Neural cell (in vitro differentiated cells): ENCODE measurements at regions not wholly inside any gene's neighbourhood (a gene's known extent, or its start where the extent isn't known, plus 50 kb on each side); places are given as distances from the start of the nearest gene placed in this dataset.

Experiments used
- CTCF ChIP-seq: fragments of 450-650 bp; IDR thresholded peaks from 2 replicates; pipeline ENCODE4 v1.5.1; 2014; ENCODE audit warnings: antibody characterized with exemption, mild to moderate bottlenecking, moderate library complexity; ENCODE audit not compliant: poor library complexity, severe bottlenecking
- EZH2 ChIP-seq: fragments of 200-600, 300-800 bp; shearing (Covaris generic), sonication (generic); IDR thresholded peaks from 2 replicates; pipeline ENCODE4 v1.6.1; 2014; ENCODE audit warnings: antibody characterized with exemption, low read length, borderline replicate concordance, mild to moderate bottlenecking; ENCODE audit not compliant: insufficient read depth, poor library complexity, severe bottlenecking
- MXI1 ChIP-seq: fragments of 450-650 bp; conservative IDR thresholded peaks from 2 replicates; pipeline ENCODE4 v1.6.1; 2014; ENCODE audit warnings: antibody characterized with exemption, mild to moderate bottlenecking; ENCODE audit not compliant: poor library complexity, severe bottlenecking
- POLR2AphosphoS5 ChIP-seq: IDR thresholded peaks from 2 replicates; pipeline ENCODE4 v1.6.1; 2012
- TF ChIP-seq, protein P1 (sequence below): IDR thresholded peaks from 2 replicates; pipeline ENCODE4 v1.6.1; 2012; ENCODE audit warnings: borderline replicate concordance

- TF ChIP-seq CTCF, result no peak
- TF ChIP-seq EZH2, result no peak
- TF ChIP-seq POLR2AphosphoS5, result no peak
- TF ChIP-seq, protein P1, sequence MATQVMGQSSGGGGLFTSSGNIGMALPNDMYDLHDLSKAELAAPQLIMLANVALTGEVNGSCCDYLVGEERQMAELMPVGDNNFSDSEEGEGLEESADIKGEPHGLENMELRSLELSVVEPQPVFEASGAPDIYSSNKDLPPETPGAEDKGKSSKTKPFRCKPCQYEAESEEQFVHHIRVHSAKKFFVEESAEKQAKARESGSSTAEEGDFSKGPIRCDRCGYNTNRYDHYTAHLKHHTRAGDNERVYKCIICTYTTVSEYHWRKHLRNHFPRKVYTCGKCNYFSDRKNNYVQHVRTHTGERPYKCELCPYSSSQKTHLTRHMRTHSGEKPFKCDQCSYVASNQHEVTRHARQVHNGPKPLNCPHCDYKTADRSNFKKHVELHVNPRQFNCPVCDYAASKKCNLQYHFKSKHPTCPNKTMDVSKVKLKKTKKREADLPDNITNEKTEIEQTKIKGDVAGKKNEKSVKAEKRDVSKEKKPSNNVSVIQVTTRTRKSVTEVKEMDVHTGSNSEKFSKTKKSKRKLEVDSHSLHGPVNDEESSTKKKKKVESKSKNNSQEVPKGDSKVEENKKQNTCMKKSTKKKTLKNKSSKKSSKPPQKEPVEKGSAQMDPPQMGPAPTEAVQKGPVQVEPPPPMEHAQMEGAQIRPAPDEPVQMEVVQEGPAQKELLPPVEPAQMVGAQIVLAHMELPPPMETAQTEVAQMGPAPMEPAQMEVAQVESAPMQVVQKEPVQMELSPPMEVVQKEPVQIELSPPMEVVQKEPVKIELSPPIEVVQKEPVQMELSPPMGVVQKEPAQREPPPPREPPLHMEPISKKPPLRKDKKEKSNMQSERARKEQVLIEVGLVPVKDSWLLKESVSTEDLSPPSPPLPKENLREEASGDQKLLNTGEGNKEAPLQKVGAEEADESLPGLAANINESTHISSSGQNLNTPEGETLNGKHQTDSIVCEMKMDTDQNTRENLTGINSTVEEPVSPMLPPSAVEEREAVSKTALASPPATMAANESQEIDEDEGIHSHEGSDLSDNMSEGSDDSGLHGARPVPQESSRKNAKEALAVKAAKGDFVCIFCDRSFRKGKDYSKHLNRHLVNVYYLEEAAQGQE, result no peak
- no peak for TF ChIP-seq MXI1
These were observed 160.7 kb upstream of the ZSWIM2 start for GRCh38 chr2:187009483-187010239.
